LNCAP (cell line): ENCODE measurements at regions not wholly inside any gene's neighbourhood (a gene's known extent, or its start where the extent isn't known, plus 50 kb on each side); places are given as distances from the start of the nearest gene placed in this dataset.

Experiments used
- CTCF ChIP-seq: fragments of 450-650 bp; IDR thresholded peaks from 2 replicates; pipeline ENCODE4 v1.5.1; 2017; ENCODE audit warnings: mild to moderate bottlenecking

GRCh38 chr13:59392328-59392727 is 771.4 kb downstream of the DIAPH3 start:
- no peak for TF ChIP-seq CTCF

GRCh38 chr13:59394496-59394895 is 769.2 kb downstream of the DIAPH3 start:
- TF ChIP-seq CTCF: no peak

- no peak for TF ChIP-seq CTCF
Measured at GRCh38 chr13:59398127-59398526, 765.6 kb downstream of the DIAPH3 start.

- TF ChIP-seq CTCF: no peak
Measured at GRCh38 chr13:59398661-59399060, 765.1 kb downstream of the DIAPH3 start.

- no peak for TF ChIP-seq CTCF
Measured at GRCh38 chr13:59399513-59399912, 764.2 kb downstream of the DIAPH3 start.

GRCh38 chr13:59404331-59404730 is 759.4 kb downstream of the DIAPH3 start:
- TF ChIP-seq CTCF: no peak

GRCh38 chr13:59408738-59409137 is 755.0 kb downstream of the DIAPH3 start:
- TF ChIP-seq CTCF: no peak

- TF ChIP-seq CTCF: no peak
Measured at GRCh38 chr13:59409211-59409610, 754.5 kb downstream of the DIAPH3 start.
